ENCODE measurements at regions not wholly inside any gene's neighbourhood (a gene's known extent, or its start where the extent isn't known, plus 50 kb on each side); places are given as distances from the start of the nearest gene placed in this dataset.

- no peaks in the 10 kb centered on the region for H3K9me3 ChIP-seq (replicated peaks in 1 of 3)
- H3K27ac ChIP-seq, result peak overlapping the region in 2 of 5 donors; percentile 31 to 57
- no peaks in the 10 kb centered on the region for H3K27me3 ChIP-seq
- H3K4me1 ChIP-seq (replicated peaks in 1 of 2), result peaks cover 0 to 19% of the 10 kb centered on the region in 2 donors
- no peaks in the 10 kb centered on the region for H3K36me3 ChIP-seq (replicated peaks in 1 of 2)
- intact Hi-C loops (cut with DNase I), result no loop called here
- DNase-seq, result peak; percentile 64 to 87 (median 84)
- TF ChIP-seq, protein P1, sequence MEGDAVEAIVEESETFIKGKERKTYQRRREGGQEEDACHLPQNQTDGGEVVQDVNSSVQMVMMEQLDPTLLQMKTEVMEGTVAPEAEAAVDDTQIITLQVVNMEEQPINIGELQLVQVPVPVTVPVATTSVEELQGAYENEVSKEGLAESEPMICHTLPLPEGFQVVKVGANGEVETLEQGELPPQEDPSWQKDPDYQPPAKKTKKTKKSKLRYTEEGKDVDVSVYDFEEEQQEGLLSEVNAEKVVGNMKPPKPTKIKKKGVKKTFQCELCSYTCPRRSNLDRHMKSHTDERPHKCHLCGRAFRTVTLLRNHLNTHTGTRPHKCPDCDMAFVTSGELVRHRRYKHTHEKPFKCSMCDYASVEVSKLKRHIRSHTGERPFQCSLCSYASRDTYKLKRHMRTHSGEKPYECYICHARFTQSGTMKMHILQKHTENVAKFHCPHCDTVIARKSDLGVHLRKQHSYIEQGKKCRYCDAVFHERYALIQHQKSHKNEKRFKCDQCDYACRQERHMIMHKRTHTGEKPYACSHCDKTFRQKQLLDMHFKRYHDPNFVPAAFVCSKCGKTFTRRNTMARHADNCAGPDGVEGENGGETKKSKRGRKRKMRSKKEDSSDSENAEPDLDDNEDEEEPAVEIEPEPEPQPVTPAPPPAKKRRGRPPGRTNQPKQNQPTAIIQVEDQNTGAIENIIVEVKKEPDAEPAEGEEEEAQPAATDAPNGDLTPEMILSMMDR (IDR thresholded peaks at IDR 0.05), result no peak
- TF ChIP-seq POLR2A (IDR thresholded peaks at IDR 0.05), result no peak
- WGBS, 4 donors, result 13 to 21% (median 20%) methylated on average over 1 to 4 of the region's 4 CpGs; no CpG with 5 or more reads in 1 of the 4 donors
- H3K4me3 ChIP-seq, result no peak overlapping the region
These were observed 228.4 kb upstream of the POU3F1 start for GRCh38 chr1:38274974-38275373.

- Histone ChIP-seq H3K27ac (no peak overlapping the region), H3K4me3 (no peak overlapping the region), H3K4me1 (replicated peaks in 1 of 2) (peaks cover 0 to 19% of the 10 kb centered on the region in 2 donors), H3K36me3 (replicated peaks in 1 of 2) (no peaks in the 10 kb centered on the region), H3K27me3 (no peaks in the 10 kb centered on the region), H3K9me3 (replicated peaks in 1 of 3) (no peaks in the 10 kb centered on the region)
- 76 to 88% (median 77%) methylated on average over 6 to 9 of the region's 9 CpGs for WGBS, 4 donors
- intact Hi-C loops (cut with DNase I), result no loop called here
- TF ChIP-seq, protein P1 (IDR thresholded peaks at IDR 0.05), result no peak
- no peak for TF ChIP-seq POLR2A (IDR thresholded peaks at IDR 0.05)
- DNase-seq, result no peak
These were observed 226.7 kb upstream of the POU3F1 start for GRCh38 chr1:38273196-38273804.

DNA sequence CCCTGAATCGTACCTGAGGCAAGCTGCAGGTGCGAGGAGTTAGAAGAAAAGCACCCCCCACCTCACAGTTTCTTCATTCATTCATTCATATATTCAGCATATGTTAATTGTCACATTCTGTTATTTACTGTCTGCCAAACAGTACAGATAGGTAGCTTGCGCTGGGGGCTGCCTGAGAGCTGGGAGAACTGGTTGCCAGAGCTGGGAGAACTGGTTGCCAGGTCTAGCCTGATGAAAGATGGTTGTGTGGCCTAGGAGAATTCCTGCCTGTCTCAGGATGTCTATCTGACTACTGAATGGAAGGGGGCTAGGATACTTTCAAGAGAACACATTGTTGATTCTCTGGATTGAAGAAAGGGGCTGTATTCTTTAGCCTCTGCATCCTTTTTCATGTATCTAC, 225.9 kb upstream of the POU3F1 start:
- TF ChIP-seq, protein P1 (IDR thresholded peaks at IDR 0.05), result no peak
- TF ChIP-seq POLR2A (IDR thresholded peaks at IDR 0.05), result no peak
- 86 to 100% (median 90%) methylated on average over 3 of the region's 3 CpGs for WGBS, 4 donors
- DNase-seq, result no peak
- Histone ChIP-seq H3K27ac (no peak overlapping the region), H3K4me3 (no peak overlapping the region), H3K36me3 (replicated peaks in 1 of 2) (no peaks in the 10 kb centered on the region), H3K4me1 (replicated peaks in 1 of 2) (peaks cover 0 to 19% of the 10 kb centered on the region in 2 donors), H3K9me3 (replicated peaks in 1 of 3) (no peaks in the 10 kb centered on the region), H3K27me3 (no peaks in the 10 kb centered on the region)
- intact Hi-C loops (cut with DNase I), result no loop called here

DNA sequence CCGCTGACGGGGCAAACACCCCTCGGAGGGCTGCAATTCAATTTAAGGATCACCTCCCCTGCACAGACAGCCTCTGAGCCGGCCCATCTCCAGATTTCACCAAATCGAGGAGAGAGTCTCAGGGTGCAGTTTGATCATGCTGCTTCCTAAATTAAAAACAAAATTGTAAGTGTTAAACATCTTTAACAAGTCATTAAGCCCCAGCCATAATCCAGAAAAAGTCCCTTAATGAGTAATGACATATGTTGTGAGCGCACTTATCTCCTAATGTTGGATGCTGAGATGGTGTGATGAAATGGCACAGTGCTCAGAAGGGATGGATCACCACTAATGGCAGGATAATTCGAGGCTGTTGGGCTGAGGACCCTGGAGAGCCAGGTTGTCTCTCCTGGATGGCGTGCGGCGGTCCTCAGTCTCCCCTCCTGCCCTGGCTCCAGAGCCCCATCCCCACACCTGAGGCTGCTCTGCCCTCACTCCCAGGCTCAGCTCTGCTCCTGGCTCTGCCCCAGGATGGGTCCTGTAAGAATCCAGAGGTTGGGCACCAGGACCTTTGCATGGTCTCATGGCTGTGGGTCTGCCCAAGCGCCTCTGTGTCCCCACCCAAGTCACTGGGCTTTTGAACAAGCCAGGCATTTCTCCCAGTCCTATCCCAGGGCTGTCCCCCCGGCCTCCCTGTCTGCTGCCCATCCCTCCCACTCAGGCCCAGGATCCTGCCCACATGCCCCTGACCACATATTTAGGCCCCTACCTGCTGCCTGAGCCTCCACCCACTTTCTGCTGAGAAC, 224.4 kb upstream of the POU3F1 start:
- no peaks in the 10 kb centered on the region for H3K36me3 ChIP-seq (replicated peaks in 1 of 2)
- no peaks in the 10 kb centered on the region for H3K27me3 ChIP-seq

More for the DNA sequence above, 224.4 kb upstream of the POU3F1 start:
- TF ChIP-seq, protein P1 (IDR thresholded peaks at IDR 0.05), result no peak
- no peak for TF ChIP-seq POLR2A (IDR thresholded peaks at IDR 0.05)
- H3K9me3 ChIP-seq (replicated peaks in 1 of 3), result no peaks in the 10 kb centered on the region
- H3K27ac ChIP-seq, result no peak overlapping the region
- no peak overlapping the region for H3K4me3 ChIP-seq
- 59 to 64% (median 63%) methylated on average over 11 to 12 of the region's 12 CpGs for WGBS, 4 donors
- no peak for DNase-seq
- intact Hi-C loops (cut with DNase I), result no loop called here
- peaks cover 0 to 16% of the 10 kb centered on the region in 2 donors for H3K4me1 ChIP-seq (replicated peaks in 1 of 2)

Measured in adrenal gland (tissue), 9 donors.